ENCODE measurements at regions not wholly inside any gene's neighbourhood (a gene's known extent, or its start where the extent isn't known, plus 50 kb on each side); places are given as distances from the start of the nearest gene placed in this dataset.

- Histone ChIP-seq H2AFZ (ENCODE audit: insufficient read depth, low read depth, low read length, poor library complexity, severe bottlenecking) (no peak overlapping the region), H3K36me3 (replicated peaks in 1 of 2; ENCODE audit: control extremely low read depth in 1 of 2, control insufficient read depth in 1 of 2, extremely low read depth in 1 of 2, insufficient read depth in 2 of 2, low read length in 1 of 2) (no peaks in the 10 kb centered on the region), H3K27me3 (replicated peaks in 1 of 4; ENCODE audit: control extremely low read depth in 1 of 4, control insufficient read depth in 3 of 4, insufficient read depth in 4 of 4, low read length in 3 of 4) (no peaks in the 10 kb centered on the region), H4K20me1 (ENCODE audit: control insufficient read depth, insufficient read depth, low read length, poor library complexity, severe bottlenecking) (no peaks in the 10 kb centered on the region), H3K27ac (ENCODE audit: low read length in 2 of 2) (no peak overlapping the region), H3K4me2 (replicated peaks; ENCODE audit: low read depth, low read length, poor library complexity, severe bottlenecking) (no peak overlapping the region), H3K79me2 (ENCODE audit: control insufficient read depth, insufficient read depth, low read length) (no peaks in the 10 kb centered on the region), H3K9me3 (ENCODE audit: control extremely low read depth in 1 of 3, control insufficient read depth in 2 of 3, insufficient read depth in 1 of 3, low read length in 2 of 3) (no peaks in the 10 kb centered on the region), H3K4me1 (ENCODE audit: control insufficient read depth in 2 of 2, insufficient read depth in 2 of 2, low read length in 2 of 2) (no peaks in the 10 kb centered on the region), H3K4me3 (ENCODE audit: control extremely low read depth in 1 of 5, extremely low read depth in 1 of 5, insufficient read depth in 1 of 5, low read depth in 2 of 5, low read length in 4 of 5) (no peak overlapping the region), H3K9ac (ENCODE audit: low read length) (no peak overlapping the region)
- TF ChIP-seq EZH2 (IDR thresholded peaks at IDR 0.05; ENCODE audit: borderline replicate concordance, insufficient read depth, low read depth, low read length, poor library complexity, severe bottlenecking) (no peak), CTCF (IDR thresholded peaks at IDR 0.05) (no peak)
- Mint-ChIP-seq H3K9me3 (ENCODE audit: insufficient read depth) (peaks cover 2% of the 10 kb centered on the region), H3K27ac (no peak overlapping the region), H3K27me3 (no peaks in the 10 kb centered on the region), H3K4me1 (no peaks in the 10 kb centered on the region), H3K4me3 (no peak overlapping the region)
- 100% methylated on average over 1 of the region's 3 CpGs for WGBS (ENCODE audit: insufficient coverage)
- no peak for DNase-seq
- CTCF ChIA-PET: interaction anchor here (0.5 to 0.8 kb wide), 2 partner anchors 15 to 151 kb away, joined by 3 read pairs; no protein-coding TSS in a partner anchor
- intact Hi-C loops (cut with micrococcal nuclease): no loop called here
- ATAC-seq (ENCODE audit: low read depth): no peak
- POLR2A ChIA-PET: no interaction called here
Observed at GRCh38 chr12:127205781-127206555, 1061.0 kb upstream of the TMEM132C start.

- no peak for ATAC-seq (ENCODE audit: low read depth)
- no peak overlapping the region for H3K27ac ChIP-seq (ENCODE audit: low read length in 2 of 2)
- no peak overlapping the region for H3K4me3 Mint-ChIP-seq
- no peaks in the 10 kb centered on the region for H3K4me1 Mint-ChIP-seq
- H3K27me3 Mint-ChIP-seq: no peaks in the 10 kb centered on the region
- no peaks in the 10 kb centered on the region for H3K36me3 ChIP-seq (replicated peaks in 1 of 2; ENCODE audit: control extremely low read depth in 1 of 2, control insufficient read depth in 1 of 2, extremely low read depth in 1 of 2, insufficient read depth in 2 of 2, low read length in 1 of 2)
- no CpG with 5 or more reads among the region's 2 CpGs for WGBS (ENCODE audit: insufficient coverage)
- intact Hi-C loops (cut with micrococcal nuclease): no loop called here
- DNase-seq: no peak
- H3K27ac Mint-ChIP-seq: no peak overlapping the region
- TF ChIP-seq CTCF (IDR thresholded peaks at IDR 0.05): no peak
- no peak for TF ChIP-seq EZH2 (IDR thresholded peaks at IDR 0.05; ENCODE audit: borderline replicate concordance, insufficient read depth, low read depth, low read length, poor library complexity, severe bottlenecking)
- H3K4me1 ChIP-seq (ENCODE audit: control insufficient read depth in 2 of 2, insufficient read depth in 2 of 2, low read length in 2 of 2): no peaks in the 10 kb centered on the region
- H3K4me3 ChIP-seq (ENCODE audit: control extremely low read depth in 1 of 5, extremely low read depth in 1 of 5, insufficient read depth in 1 of 5, low read depth in 2 of 5, low read length in 4 of 5): no peak overlapping the region
- no peak overlapping the region for H2AFZ ChIP-seq (ENCODE audit: insufficient read depth, low read depth, low read length, poor library complexity, severe bottlenecking)
- no peaks in the 10 kb centered on the region for H4K20me1 ChIP-seq (ENCODE audit: control insufficient read depth, insufficient read depth, low read length, poor library complexity, severe bottlenecking)
- H3K9me3 ChIP-seq (ENCODE audit: control extremely low read depth in 1 of 3, control insufficient read depth in 2 of 3, insufficient read depth in 1 of 3, low read length in 2 of 3): peaks cover 0 to 4% (median 0%) of the 10 kb centered on the region in 3 donors
- H3K79me2 ChIP-seq (ENCODE audit: control insufficient read depth, insufficient read depth, low read length): no peaks in the 10 kb centered on the region
- no peak overlapping the region for H3K4me2 ChIP-seq (replicated peaks; ENCODE audit: low read depth, low read length, poor library complexity, severe bottlenecking)
- ChIA-PET CTCF (no interaction called here), POLR2A (no interaction called here)
- no peaks in the 10 kb centered on the region for H3K27me3 ChIP-seq (replicated peaks in 1 of 4; ENCODE audit: control extremely low read depth in 1 of 4, control insufficient read depth in 3 of 4, insufficient read depth in 4 of 4, low read length in 3 of 4)
- no peaks in the 10 kb centered on the region for H3K9me3 Mint-ChIP-seq (ENCODE audit: insufficient read depth)
- no peak overlapping the region for H3K9ac ChIP-seq (ENCODE audit: low read length)
Observed at GRCh38 chr12:127209318-127209717, 1057.7 kb upstream of the TMEM132C start.

Data from B cell (primary cell).